ENCODE measurements at regions not wholly inside any gene's neighbourhood (a gene's known extent, or its start where the extent isn't known, plus 50 kb on each side); places are given as distances from the start of the nearest gene placed in this dataset.

DNA sequence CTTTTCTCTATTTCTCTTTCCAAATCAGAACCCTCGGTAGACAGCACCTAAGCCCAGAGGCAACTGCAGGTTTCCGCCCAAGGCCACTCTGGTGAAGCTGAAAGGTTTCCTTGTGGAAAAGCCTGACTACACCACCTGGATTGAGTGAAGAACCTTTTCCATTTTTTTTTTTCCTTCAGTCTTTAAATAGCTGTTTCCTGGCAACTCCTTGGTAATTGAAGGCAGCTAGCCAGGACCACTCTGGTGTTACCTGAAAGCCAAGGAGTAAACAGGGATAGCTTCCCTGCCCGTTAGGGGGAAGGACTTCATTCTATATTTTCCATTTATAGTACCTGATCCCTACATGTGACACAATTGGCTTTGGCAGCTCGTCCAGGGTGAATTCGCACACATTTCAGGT is 1238.4 kb downstream of the GRIK2 start:
- no peak for DNase-seq (ENCODE audit: low read depth in 2 of 2)

DNA sequence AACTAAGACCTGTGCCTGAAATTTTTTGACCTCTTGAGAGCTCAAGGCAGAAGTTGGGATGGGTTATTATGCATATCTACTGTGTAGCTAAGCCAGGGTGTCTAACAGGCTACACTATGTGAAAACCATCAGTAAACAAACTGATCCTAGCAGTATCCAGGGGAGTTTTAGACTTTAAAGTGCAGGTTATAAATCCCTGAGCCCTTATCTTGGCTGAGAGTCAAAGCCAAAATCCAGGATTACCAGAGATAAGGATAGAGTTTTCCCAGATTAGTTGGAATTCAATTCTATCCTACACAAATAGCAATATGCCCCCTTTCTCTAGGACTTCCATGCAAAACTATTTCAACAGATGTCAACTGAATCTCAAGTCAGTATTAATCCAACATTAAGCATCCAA is 1229.7 kb downstream of the GRIK2 start:
- no peak for DNase-seq (ENCODE audit: low read depth in 2 of 2)

DNA sequence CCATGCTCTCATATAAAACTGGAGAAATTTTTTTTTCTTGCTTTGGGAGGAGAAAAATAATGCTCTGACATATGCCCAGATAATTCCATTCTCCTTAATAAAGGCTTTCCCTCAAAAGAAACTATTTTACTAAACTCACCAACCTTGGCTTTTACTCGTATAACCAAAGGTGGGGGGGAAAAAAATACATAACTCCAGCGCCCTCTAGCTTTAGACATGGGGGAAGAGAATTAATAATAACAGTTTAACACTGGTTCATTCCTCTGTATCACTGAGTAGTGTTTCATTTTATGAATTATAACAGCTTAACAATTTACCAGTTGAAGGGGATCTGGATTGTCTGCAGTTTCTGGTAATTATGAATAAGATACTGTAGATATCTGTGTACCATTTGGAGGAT is 1226.1 kb downstream of the GRIK2 start:
- no peak for DNase-seq (ENCODE audit: low read depth in 2 of 2)

DNA sequence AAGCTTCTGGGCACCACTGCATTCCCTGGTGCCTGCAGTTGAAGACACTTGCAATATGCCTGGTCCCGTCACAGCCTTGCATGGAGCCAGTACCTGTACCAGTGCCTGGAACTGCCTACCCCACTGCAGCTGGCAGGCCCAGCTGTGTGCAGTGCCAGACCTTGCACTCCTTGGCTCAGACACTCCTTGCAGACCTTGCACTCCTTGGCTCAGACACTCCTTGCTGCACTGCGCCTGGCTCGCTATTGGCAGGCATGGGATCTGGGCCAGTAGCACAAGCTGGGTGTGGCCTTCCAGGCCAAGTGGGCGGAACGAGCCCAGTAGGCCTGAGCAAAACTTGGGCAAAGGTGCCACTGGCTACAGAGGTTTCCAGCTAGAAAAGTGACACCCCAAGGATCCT is 1189.1 kb downstream of the GRIK2 start:
- no peak for DNase-seq (ENCODE audit: low read depth in 2 of 2)

DNA sequence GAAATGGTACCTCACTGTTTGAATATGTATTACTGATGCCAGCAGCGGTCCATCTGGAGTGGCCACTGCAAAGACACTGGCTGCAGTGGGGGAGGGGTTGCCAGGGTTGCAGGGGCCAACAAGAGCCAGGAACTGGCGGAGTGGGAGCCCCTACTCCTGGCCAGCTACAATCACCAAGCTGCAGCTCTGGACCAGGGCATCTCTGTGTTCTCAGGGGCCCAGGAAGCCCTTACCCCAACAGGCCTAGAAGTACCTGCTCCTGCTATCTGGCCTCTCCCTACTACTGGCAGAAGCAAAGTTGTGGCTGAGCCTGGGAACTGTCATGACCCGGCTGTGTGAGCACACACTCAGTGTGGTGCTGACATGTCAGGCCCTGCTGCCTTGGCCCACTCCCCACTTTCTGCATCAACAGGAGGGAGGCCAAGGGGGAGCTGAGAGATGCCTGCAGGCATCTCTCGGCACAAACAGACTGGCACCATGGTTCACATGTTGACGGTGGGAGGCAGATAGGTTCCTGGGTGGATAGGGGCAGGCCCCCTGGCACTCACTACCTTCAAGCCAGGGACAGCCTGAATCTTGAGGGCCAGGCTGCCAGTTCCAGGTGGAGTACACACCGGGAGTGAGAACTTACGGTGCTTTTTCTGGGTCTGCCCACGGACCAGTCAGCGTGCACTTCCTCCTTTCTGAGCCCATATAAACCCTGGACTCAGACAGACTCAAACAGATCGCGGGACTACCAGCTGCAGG is 1188.0 kb downstream of the GRIK2 start:
- DNase-seq (ENCODE audit: low read depth in 2 of 2) = no peak

DNA sequence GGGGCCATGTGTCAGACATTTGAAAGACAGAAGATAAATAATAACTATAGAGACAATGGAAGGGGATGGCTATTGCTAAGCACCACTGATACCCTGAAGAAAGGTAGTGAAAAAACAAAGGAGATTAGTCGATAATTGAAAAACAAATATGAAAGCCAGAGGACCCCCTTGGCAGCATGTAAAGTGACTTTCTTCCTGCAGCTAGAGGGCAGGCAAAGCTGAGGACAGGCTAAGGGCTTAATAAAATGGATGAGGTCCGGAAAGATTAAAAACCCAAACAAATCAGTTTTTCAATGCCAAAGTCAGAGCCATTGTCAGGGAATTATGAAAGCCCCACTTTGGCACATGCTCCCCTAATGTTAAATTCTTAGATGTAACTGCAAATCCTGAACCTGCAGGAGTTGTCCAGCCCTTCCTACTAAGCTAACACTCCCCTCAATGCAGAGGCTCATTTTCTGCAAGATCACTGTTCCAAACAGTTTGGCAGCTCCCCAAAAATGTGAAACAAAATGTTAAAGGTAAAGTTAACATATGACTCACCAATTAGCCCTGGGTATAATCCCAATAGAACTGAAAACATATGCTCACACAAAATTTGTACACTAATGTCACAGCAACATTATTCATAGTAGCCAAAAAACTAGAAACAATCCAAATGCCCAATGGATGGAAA is 1177.9 kb downstream of the GRIK2 start:
- peak; percentile 0 to 5 for DNase-seq (ENCODE audit: low read depth in 2 of 2)

DNA sequence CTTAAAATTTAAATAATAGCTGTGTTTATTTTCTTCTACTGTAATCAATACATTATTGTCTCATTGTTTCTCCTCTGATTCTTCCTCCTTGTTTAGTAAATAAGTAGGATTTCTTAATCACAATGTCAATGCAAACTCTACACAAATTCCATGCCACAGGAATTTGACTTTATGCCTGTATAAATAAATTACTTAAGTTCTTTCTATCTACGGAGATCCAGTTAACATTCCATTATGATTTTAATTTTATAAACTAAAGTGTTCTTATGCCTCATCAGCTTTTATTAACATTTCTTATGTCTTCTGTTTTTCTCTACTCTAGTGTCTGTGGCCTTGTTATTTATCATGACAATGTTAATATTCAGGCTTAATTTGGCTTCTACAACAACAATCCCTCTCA is 1169.2 kb downstream of the GRIK2 start:
- no peak for DNase-seq (ENCODE audit: low read depth in 2 of 2)

DNA sequence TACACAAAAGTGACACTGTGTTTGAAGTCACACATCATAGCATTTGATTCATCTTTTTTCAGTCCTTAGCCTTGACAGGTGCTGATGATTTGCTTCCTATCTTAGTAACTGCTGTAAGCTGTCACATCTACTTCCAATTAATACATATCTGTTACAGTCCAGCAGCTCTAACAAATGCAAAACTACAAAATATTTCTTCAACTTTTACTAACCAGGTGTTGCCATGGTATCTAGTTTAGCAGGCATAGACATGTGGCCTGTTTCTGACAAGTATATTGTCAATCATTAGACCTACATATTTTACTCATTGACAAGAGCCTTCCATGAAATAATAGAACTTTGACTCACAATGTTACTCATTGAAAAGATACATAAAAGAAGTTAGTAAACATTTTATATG is 1159.7 kb downstream of the GRIK2 start:
- DNase-seq (ENCODE audit: low read depth in 2 of 2) = no peak

DNA sequence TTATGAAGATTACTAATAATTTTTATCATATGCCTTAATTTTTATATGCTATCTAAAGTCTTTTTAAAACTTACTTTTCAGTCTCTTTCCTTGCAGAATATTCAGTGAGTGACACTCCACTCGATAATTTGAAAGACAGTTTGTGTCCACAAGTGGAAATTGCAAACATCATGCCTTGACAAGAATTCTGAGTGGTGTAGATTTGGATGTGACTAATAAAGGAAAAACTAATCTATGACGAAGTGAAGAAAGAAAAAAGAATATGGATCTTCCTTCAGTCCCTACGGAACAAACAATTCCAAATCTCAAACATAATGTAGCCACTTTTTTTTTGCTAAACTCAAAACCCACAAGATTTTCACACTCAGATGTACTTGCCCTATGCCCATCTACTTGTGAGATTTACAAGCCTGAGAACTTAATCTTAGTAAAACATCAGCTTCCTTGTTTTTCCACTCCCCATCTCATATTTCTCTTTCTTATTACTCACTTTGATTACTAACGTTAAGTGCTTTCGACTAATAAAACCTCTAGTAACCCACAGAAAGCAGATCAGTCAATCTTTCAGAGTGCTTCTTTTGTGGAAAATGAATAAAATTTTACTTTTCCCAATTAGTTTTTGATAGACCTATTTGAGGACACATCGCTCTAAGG is 1155.8 kb downstream of the GRIK2 start:
- DNase-seq (ENCODE audit: low read depth in 2 of 2) = no peak

DNA sequence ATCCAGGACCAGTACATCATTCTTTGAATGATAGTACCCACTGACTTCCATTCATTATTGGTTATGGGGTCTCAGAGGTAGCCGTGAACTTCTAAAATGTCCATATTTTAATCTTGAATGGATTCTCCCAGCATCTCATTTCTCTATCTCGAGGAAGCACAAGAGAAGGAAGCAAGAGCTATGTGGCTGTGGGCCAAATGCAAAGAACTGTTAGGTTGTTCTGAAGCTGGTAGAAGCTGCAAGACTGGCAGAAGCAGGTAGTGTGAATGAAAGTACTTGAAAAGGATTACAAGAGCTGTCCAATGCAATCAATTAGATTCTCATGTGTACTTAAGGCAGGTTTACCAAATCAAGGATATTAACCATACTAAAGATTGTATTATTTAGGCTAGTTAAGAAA is 1131.8 kb downstream of the GRIK2 start:
- DNase-seq (ENCODE audit: low read depth in 2 of 2) = no peak

DNA sequence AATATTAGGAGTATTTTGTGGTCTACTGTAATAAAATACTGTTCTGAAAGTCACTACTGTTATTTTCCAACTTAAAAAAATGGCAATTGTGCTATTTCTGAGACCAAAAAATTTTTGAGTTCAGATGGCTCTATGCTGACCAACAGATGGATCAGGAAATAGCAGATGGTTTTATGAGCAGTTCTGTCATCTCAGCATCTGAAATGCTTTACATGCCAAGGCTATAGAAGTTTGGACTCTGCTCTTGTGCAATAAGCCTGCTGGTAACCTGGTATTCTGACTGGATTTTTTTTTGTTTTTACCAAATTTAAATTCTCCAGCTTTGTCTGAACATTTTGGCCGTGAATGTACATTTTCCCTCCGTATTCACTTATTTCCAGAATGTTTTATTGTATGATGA is 1127.5 kb downstream of the GRIK2 start:
- no peak for DNase-seq (ENCODE audit: low read depth in 2 of 2)

DNA sequence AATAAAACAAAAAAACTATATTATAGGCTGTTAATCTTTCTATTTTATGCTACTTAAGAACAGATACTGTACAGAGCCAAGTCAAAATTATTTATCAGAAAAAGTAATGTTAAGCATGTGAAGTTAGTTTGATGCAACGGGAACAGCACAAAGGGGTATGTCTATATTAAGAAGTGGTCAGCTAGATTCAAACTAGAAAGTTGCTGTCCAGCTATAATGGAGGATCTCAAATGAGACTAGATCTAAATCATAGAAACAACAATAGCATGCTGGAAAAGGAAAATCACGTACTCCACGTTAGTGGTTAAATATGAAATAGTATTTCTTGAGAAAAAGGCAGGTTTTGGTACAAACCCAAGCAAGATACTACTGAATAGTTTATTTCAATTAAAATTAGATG is 1124.0 kb downstream of the GRIK2 start:
- no peak for DNase-seq (ENCODE audit: low read depth in 2 of 2)

DNA sequence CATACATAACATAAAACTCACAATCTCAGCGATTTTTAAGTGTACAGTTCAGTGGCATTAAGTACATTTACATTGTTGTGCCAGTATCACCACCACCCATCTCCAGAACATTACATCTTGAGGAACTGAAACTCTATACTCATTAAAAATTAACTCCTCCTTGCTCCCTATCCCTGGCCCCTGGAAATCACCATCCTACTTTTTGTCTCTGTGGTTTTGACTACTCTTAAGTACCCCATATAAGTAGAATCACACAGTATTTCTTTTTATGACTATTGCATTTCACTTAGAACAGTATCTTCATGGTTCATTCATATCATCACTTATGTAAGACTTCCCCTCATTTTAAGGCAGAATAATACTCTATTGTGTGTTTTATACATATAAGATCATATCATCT is 1108.1 kb downstream of the GRIK2 start:
- no peak for DNase-seq (ENCODE audit: low read depth in 2 of 2)

DNA sequence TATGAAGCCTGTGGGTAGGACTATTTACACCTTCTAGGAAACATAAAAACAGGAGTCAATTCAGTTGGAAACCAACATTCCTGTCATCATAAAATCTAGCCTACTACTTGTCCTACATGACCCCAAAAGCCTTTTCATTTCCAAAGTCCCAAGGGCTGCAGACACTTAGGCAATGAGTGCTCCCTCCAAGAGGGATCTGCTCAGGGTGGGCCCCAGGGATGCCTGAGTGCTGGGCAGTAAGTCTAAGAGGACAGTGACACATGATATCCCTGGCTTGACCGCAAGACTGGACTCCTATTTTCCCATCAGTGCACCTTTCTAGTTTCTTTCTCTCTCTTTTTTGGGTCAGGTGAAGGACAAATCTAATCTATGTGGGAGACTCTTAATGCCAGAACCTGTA is 1101.3 kb downstream of the GRIK2 start:
- no peak for DNase-seq (ENCODE audit: low read depth in 2 of 2)

DNA sequence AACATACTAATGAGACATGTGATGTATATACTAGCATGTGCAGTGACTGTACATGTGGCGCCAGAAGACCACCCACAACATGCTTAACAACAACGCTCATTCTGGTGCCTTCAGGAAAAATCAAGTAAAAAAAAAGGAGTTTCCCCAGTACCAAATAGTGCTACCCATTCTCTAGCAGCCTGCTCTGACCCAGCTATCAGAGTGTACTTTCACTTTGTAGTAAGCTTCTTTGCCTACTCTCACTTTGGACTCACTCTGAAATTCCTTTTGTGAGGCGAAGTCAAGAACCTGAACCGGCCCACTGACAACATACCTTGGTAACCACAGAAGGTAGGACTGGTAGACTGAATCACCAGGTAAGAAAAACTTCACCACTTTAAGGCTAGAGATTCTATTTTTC is 1100.0 kb downstream of the GRIK2 start:
- no peak for DNase-seq (ENCODE audit: low read depth in 2 of 2)

DNA sequence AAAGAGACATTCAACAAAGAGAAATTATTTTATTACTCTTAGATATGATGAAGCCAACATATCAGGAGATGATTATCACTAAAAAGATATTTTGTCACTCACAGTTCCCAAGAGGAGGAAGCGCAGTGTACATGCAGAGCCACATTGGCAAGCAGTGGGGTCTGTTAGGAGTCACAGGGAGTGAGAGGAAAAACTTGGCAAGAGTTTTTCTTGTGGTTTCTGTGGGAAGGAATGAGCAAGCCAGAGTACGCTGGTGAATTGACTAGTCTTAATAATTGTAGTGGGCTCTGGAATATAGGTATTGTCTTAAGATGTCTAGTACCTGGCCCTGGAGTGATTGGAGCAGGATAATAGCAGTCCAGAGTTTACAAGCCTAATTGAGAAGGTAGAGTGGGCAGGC is 1095.2 kb downstream of the GRIK2 start:
- DNase-seq (ENCODE audit: low read depth in 2 of 2) = peak; percentile 17 to 19

DNA sequence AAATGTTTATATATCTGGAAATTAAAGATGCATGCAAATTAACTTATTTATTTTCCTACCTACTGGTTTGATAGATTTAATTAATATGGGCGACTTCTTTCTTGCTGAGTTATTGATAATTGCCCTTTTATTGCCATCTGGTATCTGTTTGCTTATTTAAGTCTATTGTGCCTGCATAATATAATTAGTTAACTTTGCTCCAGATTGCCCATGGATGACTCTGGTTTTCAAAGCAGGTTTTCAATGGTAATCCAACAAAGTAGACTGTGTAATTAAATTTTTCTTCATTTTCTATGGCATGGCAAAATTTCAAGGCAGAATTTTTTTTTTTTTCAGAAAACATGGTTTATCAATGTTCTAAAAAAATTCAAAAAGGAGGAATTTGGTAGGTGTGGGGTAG is 1092.0 kb downstream of the GRIK2 start:
- DNase-seq (ENCODE audit: low read depth in 2 of 2) = no peak

DNA sequence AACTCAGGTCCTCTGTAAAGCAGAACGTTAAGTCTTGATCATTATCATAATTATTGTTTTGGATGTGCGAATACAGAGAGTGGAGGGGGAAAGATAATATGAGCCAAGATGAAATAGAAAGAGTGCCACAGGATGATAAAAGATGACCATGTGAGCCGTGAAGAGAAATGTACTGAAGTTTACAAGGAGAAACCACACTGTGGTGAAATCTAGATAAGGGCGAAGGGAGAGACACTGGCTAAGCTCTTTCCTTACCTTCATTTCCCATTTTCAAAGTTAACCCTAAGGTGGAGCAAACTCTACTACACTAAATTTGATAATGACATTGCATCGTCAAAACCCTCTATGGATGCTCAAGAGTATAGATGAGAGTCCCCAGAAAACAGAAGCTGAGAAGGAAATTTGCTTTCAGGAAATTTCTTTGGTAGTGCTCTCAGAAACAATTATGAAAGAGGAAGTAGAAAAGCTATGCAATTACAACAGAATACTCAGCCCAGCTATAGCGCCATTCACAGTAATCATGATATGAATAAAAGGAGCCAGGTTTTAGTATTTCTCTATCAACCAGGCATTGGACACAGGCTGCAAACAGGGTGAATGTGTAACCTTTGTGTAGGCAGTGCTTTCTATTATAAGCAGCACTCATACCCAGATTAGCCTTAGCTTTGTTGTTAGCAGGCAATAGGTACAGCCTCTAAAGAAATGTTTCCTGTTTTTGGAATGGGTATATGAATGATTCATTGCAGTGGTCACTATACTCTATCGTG is 1080.7 kb downstream of the GRIK2 start:
- DNase-seq (ENCODE audit: low read depth in 2 of 2) = no peak

DNA sequence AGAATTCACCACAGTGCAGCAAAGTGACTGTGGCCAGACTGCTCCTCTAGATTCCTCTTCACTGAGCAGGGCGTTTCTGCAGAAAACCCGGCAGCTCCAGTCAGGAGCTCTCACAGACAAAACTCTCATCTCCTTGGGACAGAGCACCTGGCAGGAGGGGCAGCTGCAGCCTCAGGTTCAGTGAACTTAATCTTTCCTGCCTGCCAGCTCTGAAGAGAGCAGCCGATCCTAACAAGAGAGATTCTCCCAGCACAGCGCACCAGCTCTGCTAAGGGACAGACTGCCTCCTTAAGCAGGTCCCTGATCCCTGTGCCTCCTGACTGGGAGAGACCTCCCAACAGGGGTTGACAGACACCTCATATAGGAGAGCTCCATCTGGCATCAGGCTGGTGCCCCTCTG is 1065.5 kb downstream of the GRIK2 start:
- no peak for DNase-seq (ENCODE audit: low read depth in 2 of 2)

DNA sequence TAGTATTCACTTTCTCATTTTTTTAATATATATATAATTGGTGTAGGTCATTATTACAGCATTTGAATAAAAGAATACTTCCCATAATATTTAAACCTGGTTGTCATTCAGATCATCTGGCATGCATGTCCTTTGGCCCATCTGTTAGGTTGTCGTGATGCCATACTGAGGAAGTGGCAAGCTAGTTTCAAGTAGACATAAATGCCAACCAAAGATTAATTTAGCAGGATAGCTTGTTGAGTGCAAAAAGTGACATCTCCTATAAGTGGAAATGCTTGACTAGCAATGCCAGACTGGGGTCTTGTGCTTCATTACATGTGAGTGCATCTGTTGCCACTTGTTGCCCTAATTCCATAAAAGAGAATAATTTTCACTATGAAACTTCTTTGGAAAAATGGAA is 1044.7 kb downstream of the GRIK2 start:
- DNase-seq (ENCODE audit: low read depth in 2 of 2) = no peak

DNA sequence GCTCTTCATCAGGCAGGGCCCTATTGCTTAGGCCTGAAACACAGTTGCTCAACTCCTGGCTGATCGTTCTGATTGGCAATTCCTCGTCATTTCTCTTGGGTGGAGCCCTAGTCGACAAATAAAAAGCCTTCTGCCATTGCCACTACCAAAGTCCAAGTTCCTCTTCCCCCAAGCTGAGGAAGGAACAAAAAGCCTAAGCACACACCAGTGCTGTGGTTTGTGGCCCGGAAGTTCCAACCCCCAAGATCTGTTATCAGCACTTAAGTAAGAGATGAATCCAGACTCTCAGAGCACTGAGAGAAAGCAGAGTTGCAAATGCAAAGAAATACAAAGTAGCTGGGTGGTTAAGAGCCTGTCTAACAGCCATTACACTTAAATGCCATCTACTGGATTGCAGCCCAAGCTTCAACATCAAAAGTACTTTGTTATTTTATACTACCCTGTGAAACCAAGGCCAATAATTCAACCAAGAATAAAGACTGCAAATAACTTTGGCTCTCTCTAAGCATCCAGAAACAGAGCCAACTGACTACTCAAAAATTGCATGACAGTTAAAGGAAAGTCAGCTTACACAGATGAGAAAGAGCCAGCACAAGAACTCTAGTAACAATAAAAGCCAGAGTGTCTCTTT is 1024.0 kb downstream of the GRIK2 start:
- DNase-seq (ENCODE audit: low read depth in 2 of 2) = no peak

DNA sequence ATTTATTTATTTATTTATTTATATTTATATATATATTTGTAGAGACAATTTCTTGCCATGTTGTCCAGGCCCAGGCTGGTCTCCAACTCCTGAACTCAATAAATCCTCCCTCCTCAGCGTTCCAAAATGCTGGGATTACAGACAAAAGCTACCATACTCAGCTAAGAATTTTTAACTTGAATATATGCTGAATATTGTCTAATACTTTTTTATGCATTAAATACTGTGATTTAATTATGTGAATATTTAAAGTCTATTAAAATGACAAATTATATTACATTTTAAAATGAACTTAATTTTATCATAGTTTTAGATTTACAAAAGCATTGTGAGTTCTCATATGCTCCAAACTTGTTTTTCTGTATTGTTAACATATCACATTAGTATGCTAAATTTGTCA is 1022.4 kb downstream of the GRIK2 start:
- DNase-seq (ENCODE audit: low read depth in 2 of 2) = no peak
